ENCODE measurements at regions not wholly inside any gene's neighbourhood (a gene's known extent, or its start where the extent isn't known, plus 50 kb on each side); places are given as distances from the start of the nearest gene placed in this dataset.

- TF ChIP-seq CTCF (IDR thresholded peaks at IDR 0.05) (no peak), POLR2AphosphoS5 (IDR thresholded peaks at IDR 0.05) (no peak), EP300 (IDR thresholded peaks at IDR 0.05; ENCODE audit: low read depth) (no peak)
Measured at GRCh38 chr10:3446221-3446620, 273.6 kb upstream of the PITRM1 start.

Data from transverse colon (tissue), 4 donors.